HEK293 (cell line): ENCODE measurements at regions not wholly inside any gene's neighbourhood (a gene's known extent, or its start where the extent isn't known, plus 50 kb on each side); places are given as distances from the start of the nearest gene placed in this dataset.

Source experiments
- CTCF ChIA-PET: fragments of 350-600 bp; formaldehyde crosslinking; extraction: SDS; loops from one replicate; lab custom pipeline; 2021; ENCODE audit warnings: antibody characterized with exemption; lab: Yijun Ruan, JAX
- POLR2A ChIA-PET: fragments of 300-600 bp; formaldehyde crosslinking; extraction: SDS; loops from one replicate; lab custom pipeline; 2020; ENCODE audit warnings: antibody characterized with exemption, inconsistent platforms; lab: Yijun Ruan, JAX
- H3K27ac ChIP-seq: fragments of 200-500 bp; sonication (Bioruptor generic); 2 replicates; pipeline ENCODE4 v1.5.1; 2014; ENCODE audit warnings: low read depth, low read length, control low read depth, inconsistent platforms; ENCODE audit errors: extremely low read depth
- H3K36me3 ChIP-seq, 2 experiments: fragments of 200-500 bp in 1 of 2; sonication (Bioruptor generic) in 1 of 2; 1 replicate in 1 of 2; 2 replicates in 1 of 2; pipeline ENCODE4 v1.5.1; 2014 to 2017; ENCODE audit warnings: inconsistent platforms in 2 of 2, low read length in 2 of 2; ENCODE audit not compliant: control insufficient read depth in 2 of 2, insufficient read depth in 1 of 2
- H3K4me1 ChIP-seq: fragments of 200-500 bp; sonication (Bioruptor generic); 2 replicates; pipeline ENCODE4 v1.5.1; 2014; ENCODE audit warnings: mild to moderate bottlenecking, low read length, inconsistent platforms; ENCODE audit not compliant: control insufficient read depth, insufficient read depth
- H3K4me3 ChIP-seq: 2 replicates; pipeline ENCODE4 v1.5.1; 2011; ENCODE audit warnings: low read depth, mild to moderate bottlenecking, control low read depth, low read length, moderate library complexity
- H3K9me3 ChIP-seq: fragments of 200-500 bp; sonication (Bioruptor generic); 2 replicates; pipeline ENCODE4 v1.5.1; 2014; ENCODE audit warnings: low read depth, low read length, inconsistent platforms; ENCODE audit not compliant: control insufficient read depth, insufficient read depth
- FEZF1 ChIP-seq: fragments of 450-650 bp; formaldehyde crosslinking; IDR thresholded peaks from 2 replicates; pipeline ENCODE4 v1.5.1; 2016; ENCODE audit warnings: missing biosample characterization, missing genetic modification characterization
- SP3 ChIP-seq: fragments of 450-650 bp; formaldehyde crosslinking; IDR thresholded peaks from 2 replicates; pipeline ENCODE4 v1.5.1; 2016; ENCODE audit warnings: missing biosample characterization, missing genetic modification characterization
- ZFP37 ChIP-seq: fragments of 450-650 bp; formaldehyde crosslinking; IDR thresholded peaks from 2 replicates; pipeline ENCODE4 v1.5.1; 2016; ENCODE audit warnings: missing biosample characterization, missing genetic modification characterization
- ZNF146 ChIP-seq: fragments of 450-650 bp; formaldehyde crosslinking; IDR thresholded peaks from 2 replicates; pipeline ENCODE4 v1.5.1; 2016; ENCODE audit warnings: missing biosample characterization, missing genetic modification characterization
- ZNF184 ChIP-seq: fragments of 450-650 bp; IDR thresholded peaks from 2 replicates; pipeline ENCODE4 v1.5.1; 2018; ENCODE audit warnings: missing biosample characterization, mild to moderate bottlenecking, missing genetic modification characterization
- ZNF530 ChIP-seq: fragments of 450-650 bp; formaldehyde crosslinking; IDR thresholded peaks from 2 replicates; pipeline ENCODE4 v1.5.1; 2016; ENCODE audit warnings: low read depth, missing biosample characterization, missing genetic modification characterization
- ZNF658 ChIP-seq: fragments of 450-650 bp; formaldehyde crosslinking; IDR thresholded peaks from 2 replicates; pipeline ENCODE4; 2016; ENCODE audit warnings: missing biosample characterization, missing genetic modification characterization
- ZNF664 ChIP-seq: fragments of 450-650 bp; formaldehyde crosslinking; IDR thresholded peaks from 2 replicates; pipeline ENCODE4 v1.5.1; 2016; ENCODE audit warnings: missing biosample characterization, missing genetic modification characterization
- TF ChIP-seq, protein P1 (sequence below): fragments of 450-650 bp; formaldehyde crosslinking; IDR thresholded peaks from 2 replicates; pipeline ENCODE4 v1.5.1; 2016; ENCODE audit warnings: missing biosample characterization, missing genetic modification characterization
- TF ChIP-seq, protein P2 (sequence below): fragments of 450-650 bp; formaldehyde crosslinking; IDR thresholded peaks from 2 replicates; pipeline ENCODE4 v1.5.1; 2017; ENCODE audit warnings: missing biosample characterization, missing genetic modification characterization
- TF ChIP-seq, protein P3 (sequence below): fragments of 450-650 bp; formaldehyde crosslinking; IDR thresholded peaks from 2 replicates; pipeline ENCODE4 v1.5.1; 2016; ENCODE audit warnings: missing biosample characterization, missing genetic modification characterization, low read depth

DNA sequence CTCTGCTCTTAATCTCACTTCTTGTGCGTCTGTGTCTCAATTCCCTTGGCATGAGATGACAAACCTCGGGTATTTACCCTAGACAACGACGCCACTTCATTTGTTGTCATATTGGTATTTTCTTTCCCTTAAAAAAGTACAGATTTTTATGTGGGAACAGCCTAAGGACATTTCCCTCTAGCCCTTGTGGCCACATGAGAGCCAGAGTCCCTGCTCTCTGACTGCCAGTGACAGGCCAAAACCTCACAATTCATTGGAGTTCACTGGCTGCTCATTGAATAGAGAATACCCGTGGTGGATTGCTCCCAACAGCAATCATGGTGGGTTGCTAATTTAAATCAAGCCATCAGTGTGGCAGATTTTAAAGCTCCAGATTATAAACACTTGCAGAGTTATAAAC is 191.3 kb upstream of the FAM3C start (continued):
- TF ChIP-seq, protein P1, sequence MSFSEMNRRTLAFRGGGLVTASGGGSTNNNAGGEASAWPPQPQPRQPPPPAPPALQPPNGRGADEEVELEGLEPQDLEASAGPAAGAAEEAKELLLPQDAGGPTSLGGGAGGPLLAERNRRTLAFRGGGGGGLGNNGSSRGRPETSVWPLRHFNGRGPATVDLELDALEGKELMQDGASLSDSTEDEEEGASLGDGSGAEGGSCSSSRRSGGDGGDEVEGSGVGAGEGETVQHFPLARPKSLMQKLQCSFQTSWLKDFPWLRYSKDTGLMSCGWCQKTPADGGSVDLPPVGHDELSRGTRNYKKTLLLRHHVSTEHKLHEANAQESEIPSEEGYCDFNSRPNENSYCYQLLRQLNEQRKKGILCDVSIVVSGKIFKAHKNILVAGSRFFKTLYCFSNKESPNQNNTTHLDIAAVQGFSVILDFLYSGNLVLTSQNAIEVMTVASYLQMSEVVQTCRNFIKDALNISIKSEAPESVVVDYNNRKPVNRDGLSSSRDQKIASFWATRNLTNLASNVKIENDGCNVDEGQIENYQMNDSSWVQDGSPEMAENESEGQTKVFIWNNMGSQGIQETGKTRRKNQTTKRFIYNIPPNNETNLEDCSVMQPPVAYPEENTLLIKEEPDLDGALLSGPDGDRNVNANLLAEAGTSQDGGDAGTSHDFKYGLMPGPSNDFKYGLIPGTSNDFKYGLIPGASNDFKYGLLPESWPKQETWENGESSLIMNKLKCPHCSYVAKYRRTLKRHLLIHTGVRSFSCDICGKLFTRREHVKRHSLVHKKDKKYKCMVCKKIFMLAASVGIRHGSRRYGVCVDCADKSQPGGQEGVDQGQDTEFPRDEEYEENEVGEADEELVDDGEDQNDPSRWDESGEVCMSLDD (tag by site-specific recombination), result no peak
- no peak for TF ChIP-seq ZNF184 (tag by site-specific recombination)
- TF ChIP-seq, all 188 proteins: peak for 0

DNA sequence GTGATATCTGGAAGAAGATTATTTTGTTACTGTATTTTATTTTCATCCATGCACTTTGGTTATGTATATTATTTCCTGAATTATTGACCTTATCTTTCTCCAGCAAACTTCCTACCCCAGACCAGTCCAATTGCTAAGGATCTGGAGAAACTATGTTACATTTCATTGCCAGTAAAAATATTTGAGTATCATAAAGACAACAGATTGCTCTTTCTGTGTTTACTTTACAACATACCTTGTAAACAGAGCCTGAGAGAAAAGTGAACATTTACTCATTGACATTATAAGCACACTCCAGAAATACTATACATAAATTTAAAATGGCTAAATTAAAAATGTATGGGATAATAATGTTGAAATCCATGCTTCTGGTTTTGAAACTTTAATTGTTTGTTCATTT is 186.2 kb upstream of the FAM3C start:
- POLR2A ChIA-PET, result no interaction called here
- Histone ChIP-seq H3K4me1 (no peaks in the 10 kb centered on the region), H3K4me3 (no peak overlapping the region), H3K36me3 (no peaks in the 10 kb centered on the region), H3K9me3 (no peaks in the 10 kb centered on the region), H3K27ac (no peak overlapping the region)
- CTCF ChIA-PET, result no interaction called here
- TF ChIP-seq FEZF1 (tag by site-specific recombination) (peak; percentile 59), ZNF664 (tag by site-specific recombination) (no peak)
- TF ChIP-seq, protein P2, sequence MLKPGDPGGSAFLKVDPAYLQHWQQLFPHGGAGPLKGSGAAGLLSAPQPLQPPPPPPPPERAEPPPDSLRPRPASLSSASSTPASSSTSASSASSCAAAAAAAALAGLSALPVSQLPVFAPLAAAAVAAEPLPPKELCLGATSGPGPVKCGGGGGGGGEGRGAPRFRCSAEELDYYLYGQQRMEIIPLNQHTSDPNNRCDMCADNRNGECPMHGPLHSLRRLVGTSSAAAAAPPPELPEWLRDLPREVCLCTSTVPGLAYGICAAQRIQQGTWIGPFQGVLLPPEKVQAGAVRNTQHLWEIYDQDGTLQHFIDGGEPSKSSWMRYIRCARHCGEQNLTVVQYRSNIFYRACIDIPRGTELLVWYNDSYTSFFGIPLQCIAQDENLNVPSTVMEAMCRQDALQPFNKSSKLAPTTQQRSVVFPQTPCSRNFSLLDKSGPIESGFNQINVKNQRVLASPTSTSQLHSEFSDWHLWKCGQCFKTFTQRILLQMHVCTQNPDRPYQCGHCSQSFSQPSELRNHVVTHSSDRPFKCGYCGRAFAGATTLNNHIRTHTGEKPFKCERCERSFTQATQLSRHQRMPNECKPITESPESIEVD (tag by site-specific recombination), result 0 out of 2 replicates have a peak, but pooled peaks have one; percentile 18

DNA sequence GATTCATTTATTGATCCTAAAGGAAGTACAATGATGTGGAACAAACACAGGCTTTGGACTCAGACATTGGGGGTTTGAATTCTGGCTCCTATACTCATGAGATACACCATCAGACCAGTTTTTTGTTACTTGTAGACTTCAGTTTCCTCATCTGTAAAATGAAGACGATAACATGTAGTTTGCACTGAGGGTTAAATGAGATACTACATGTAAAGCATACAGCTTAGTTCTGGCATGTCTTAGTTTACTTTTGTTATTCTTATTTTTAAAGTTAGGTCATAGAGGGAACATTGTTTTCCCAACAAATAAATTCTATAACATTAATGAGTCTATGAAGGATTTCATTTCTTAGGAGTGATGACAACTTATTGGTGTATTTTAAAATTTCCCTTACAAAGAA is 183.5 kb upstream of the FAM3C start:
- TF ChIP-seq SP3, result no peak
- no peak for TF ChIP-seq ZNF658
- no peak for TF ChIP-seq ZNF146 (tag by site-specific recombination)
- TF ChIP-seq ZNF530 (tag by site-specific recombination), result no peak
- TF ChIP-seq ZNF664 (tag by site-specific recombination), result peak; percentile 91
- Histone ChIP-seq H3K27ac (no peak overlapping the region), H3K9me3 (no peaks in the 10 kb centered on the region), H3K4me3 (no peak overlapping the region), H3K36me3 (no peaks in the 10 kb centered on the region), H3K4me1 (no peaks in the 10 kb centered on the region)
- ChIA-PET POLR2A (no interaction called here), CTCF (no interaction called here)

DNA sequence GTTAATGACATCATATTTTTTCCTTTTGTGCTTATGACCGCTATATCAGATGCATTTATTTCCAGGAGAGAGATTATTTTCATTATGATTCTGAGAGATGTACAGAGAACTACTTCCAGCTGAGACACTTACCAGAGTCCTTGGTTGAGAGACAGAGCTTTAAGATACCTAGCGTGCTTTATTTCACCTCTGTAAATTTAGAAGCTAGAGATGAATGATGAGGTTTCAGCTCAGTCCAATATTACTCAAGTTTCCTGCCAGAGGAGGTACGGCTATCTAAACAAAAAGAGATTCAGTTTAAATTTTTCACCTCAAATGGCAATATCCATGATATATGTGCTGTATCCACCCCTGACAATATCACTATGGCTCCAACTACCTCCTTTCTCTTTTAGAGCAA is 182.6 kb upstream of the FAM3C start:
- Histone ChIP-seq H3K4me1 (no peaks in the 10 kb centered on the region), H3K27ac (no peak overlapping the region), H3K9me3 (no peaks in the 10 kb centered on the region), H3K36me3 (no peaks in the 10 kb centered on the region), H3K4me3 (no peak overlapping the region)
- TF ChIP-seq, protein P3, sequence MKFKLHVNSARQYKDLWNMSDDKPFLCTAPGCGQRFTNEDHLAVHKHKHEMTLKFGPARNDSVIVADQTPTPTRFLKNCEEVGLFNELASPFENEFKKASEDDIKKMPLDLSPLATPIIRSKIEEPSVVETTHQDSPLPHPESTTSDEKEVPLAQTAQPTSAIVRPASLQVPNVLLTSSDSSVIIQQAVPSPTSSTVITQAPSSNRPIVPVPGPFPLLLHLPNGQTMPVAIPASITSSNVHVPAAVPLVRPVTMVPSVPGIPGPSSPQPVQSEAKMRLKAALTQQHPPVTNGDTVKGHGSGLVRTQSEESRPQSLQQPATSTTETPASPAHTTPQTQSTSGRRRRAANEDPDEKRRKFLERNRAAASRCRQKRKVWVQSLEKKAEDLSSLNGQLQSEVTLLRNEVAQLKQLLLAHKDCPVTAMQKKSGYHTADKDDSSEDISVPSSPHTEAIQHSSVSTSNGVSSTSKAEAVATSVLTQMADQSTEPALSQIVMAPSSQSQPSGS, result peak; percentile 31; the same call in 1 of the 2 replicates
- no peak for TF ChIP-seq ZFP37
- ChIA-PET CTCF (interaction anchor here (0.6 to 1.2 kb wide), 3 partner anchors 15 to 141 kb away, joined by 3 to 4 read pairs (median 3); no protein-coding TSS in a partner anchor), POLR2A (no interaction called here)
